GM18502 (cell line): ENCODE measurements at regions not wholly inside any gene's neighbourhood (a gene's known extent, or its start where the extent isn't known, plus 50 kb on each side); places are given as distances from the start of the nearest gene placed in this dataset.

Experiments
- ATAC-seq: cut with Tn5 transposase; IDR thresholded peaks from one replicate; pipeline ENCODE4 v1.9.1; 2021; ENCODE audit warnings: mild to moderate bottlenecking; ENCODE audit not compliant: unreplicated experiment, poor library complexity

GRCh38 chr13:24005755-24006281 lies 108.5 kb upstream of the C1QTNF9B start:
- no peak for ATAC-seq

GRCh38 chr13:24006520-24007248 lies 109.4 kb upstream of the C1QTNF9B start:
- no peak for ATAC-seq

- no peak for ATAC-seq
These were observed 110.8 kb upstream of the C1QTNF9B start for GRCh38 chr13:24007979-24008620.

GRCh38 chr13:24008679-24009078 lies 111.4 kb upstream of the C1QTNF9B start:
- ATAC-seq = no peak

- no peak for ATAC-seq
These were observed 114.0 kb upstream of the C1QTNF9B start for GRCh38 chr13:24011266-24011665.

GRCh38 chr13:24012648-24013047 lies 115.3 kb upstream of the C1QTNF9B start:
- no peak for ATAC-seq

- no peak for ATAC-seq
These were observed 115.9 kb upstream of the C1QTNF9B start for GRCh38 chr13:24013189-24013588.

- ATAC-seq = no peak
These were observed 118.7 kb upstream of the C1QTNF9B start for GRCh38 chr13:24016046-24016445.

- no peak for ATAC-seq
These were observed 125.3 kb upstream of the C1QTNF9B start for GRCh38 chr13:24022568-24022967.

GRCh38 chr13:24023073-24023472 lies 125.8 kb upstream of the C1QTNF9B start:
- ATAC-seq = no peak

- ATAC-seq = no peak
These were observed 130.2 kb upstream of the C1QTNF9B start for GRCh38 chr13:24027494-24027893.

GRCh38 chr13:24032252-24032651 lies 128.3 kb upstream of the SPATA13 start:
- ATAC-seq = no peak

- ATAC-seq = no peak
These were observed 127.8 kb upstream of the SPATA13 start for GRCh38 chr13:24032674-24033073.

GRCh38 chr13:24033527-24034302 lies 126.8 kb upstream of the SPATA13 start:
- ATAC-seq = no peak

GRCh38 chr13:24035411-24035810 lies 125.1 kb upstream of the SPATA13 start:
- no peak for ATAC-seq

- no peak for ATAC-seq
These were observed 124.4 kb upstream of the SPATA13 start for GRCh38 chr13:24036115-24036514.

GRCh38 chr13:24038405-24038804 lies 122.1 kb upstream of the SPATA13 start:
- ATAC-seq = no peak

GRCh38 chr13:24038841-24039330 lies 121.6 kb upstream of the SPATA13 start:
- no peak for ATAC-seq

GRCh38 chr13:24039621-24040475 lies 120.7 kb upstream of the SPATA13 start:
- peak; percentile 80 for ATAC-seq

GRCh38 chr13:24040835-24041234 lies 119.7 kb upstream of the SPATA13 start:
- ATAC-seq = no peak
